ENCODE measurements at regions not wholly inside any gene's neighbourhood (a gene's known extent, or its start where the extent isn't known, plus 50 kb on each side); places are given as distances from the start of the nearest gene placed in this dataset.

GRCh38 chr1:219441884-219442283, 171.0 kb downstream of the ZC3H11B start:
- no peak overlapping the region for H3K4me3 Mint-ChIP-seq
- no peak overlapping the region for H3K27ac Mint-ChIP-seq
- H3K4me1 Mint-ChIP-seq (ENCODE audit: low read depth): no peaks in the 10 kb centered on the region
- no peaks in the 10 kb centered on the region for H3K27me3 Mint-ChIP-seq
- no peak for DNase-seq
- no peaks in the 10 kb centered on the region for H3K9me3 Mint-ChIP-seq
- no peaks in the 10 kb centered on the region for H3K36me3 Mint-ChIP-seq (ENCODE audit: low read depth)

- no peaks in the 10 kb centered on the region for H3K36me3 Mint-ChIP-seq (ENCODE audit: low read depth)
- H3K27me3 Mint-ChIP-seq: no peaks in the 10 kb centered on the region
- no peak overlapping the region for H3K27ac Mint-ChIP-seq
- no peak for DNase-seq
- H3K4me3 Mint-ChIP-seq: no peak overlapping the region
- H3K4me1 Mint-ChIP-seq (ENCODE audit: low read depth): no peaks in the 10 kb centered on the region
- no peaks in the 10 kb centered on the region for H3K9me3 Mint-ChIP-seq
Observed at GRCh38 chr1:219439376-219439775, 173.5 kb downstream of the ZC3H11B start.

GRCh38 chr1:219438386-219438785, 174.5 kb downstream of the ZC3H11B start:
- H3K4me3 Mint-ChIP-seq: no peak overlapping the region
- H3K9me3 Mint-ChIP-seq: no peaks in the 10 kb centered on the region
- H3K4me1 Mint-ChIP-seq (ENCODE audit: low read depth): no peaks in the 10 kb centered on the region
- DNase-seq: no peak
- H3K27ac Mint-ChIP-seq: no peak overlapping the region
- H3K27me3 Mint-ChIP-seq: no peaks in the 10 kb centered on the region
- no peaks in the 10 kb centered on the region for H3K36me3 Mint-ChIP-seq (ENCODE audit: low read depth)

GRCh38 chr1:219434923-219435297, 178.0 kb downstream of the ZC3H11B start:
- peaks cover 3% of the 10 kb centered on the region for H3K27me3 Mint-ChIP-seq
- no peak overlapping the region for H3K27ac Mint-ChIP-seq
- no peaks in the 10 kb centered on the region for H3K9me3 Mint-ChIP-seq
- H3K4me3 Mint-ChIP-seq: no peak overlapping the region
- no peak for DNase-seq
- no peaks in the 10 kb centered on the region for H3K4me1 Mint-ChIP-seq (ENCODE audit: low read depth)
- no peaks in the 10 kb centered on the region for H3K36me3 Mint-ChIP-seq (ENCODE audit: low read depth)

- H3K9me3 Mint-ChIP-seq: no peaks in the 10 kb centered on the region
- H3K27me3 Mint-ChIP-seq: peaks cover 3% of the 10 kb centered on the region
- no peaks in the 10 kb centered on the region for H3K36me3 Mint-ChIP-seq (ENCODE audit: low read depth)
- no peak for DNase-seq
- no peaks in the 10 kb centered on the region for H3K4me1 Mint-ChIP-seq (ENCODE audit: low read depth)
- no peak overlapping the region for H3K4me3 Mint-ChIP-seq
- no peak overlapping the region for H3K27ac Mint-ChIP-seq
Observed at GRCh38 chr1:219434285-219434922, 178.5 kb downstream of the ZC3H11B start.

- Mint-ChIP-seq H3K4me1 (ENCODE audit: low read depth) (no peaks in the 10 kb centered on the region), H3K27me3 (peaks cover 7% of the 10 kb centered on the region), H3K27ac (no peak overlapping the region), H3K9me3 (no peaks in the 10 kb centered on the region), H3K36me3 (ENCODE audit: low read depth) (no peaks in the 10 kb centered on the region), H3K4me3 (no peak overlapping the region)
- DNase-seq: no peak
Observed at GRCh38 chr1:219433496-219434131, 179.3 kb downstream of the ZC3H11B start.

- Mint-ChIP-seq H3K4me1 (ENCODE audit: low read depth) (no peaks in the 10 kb centered on the region), H3K27me3 (peaks cover 7% of the 10 kb centered on the region), H3K9me3 (no peaks in the 10 kb centered on the region), H3K36me3 (ENCODE audit: low read depth) (no peaks in the 10 kb centered on the region), H3K4me3 (no peak overlapping the region), H3K27ac (no peak overlapping the region)
- no peak for DNase-seq
Observed at GRCh38 chr1:219433001-219433400, 179.9 kb downstream of the ZC3H11B start.

- H3K36me3 Mint-ChIP-seq (ENCODE audit: low read depth): no peaks in the 10 kb centered on the region
- H3K27me3 Mint-ChIP-seq: peaks cover 7% of the 10 kb centered on the region
- H3K4me1 Mint-ChIP-seq (ENCODE audit: low read depth): no peaks in the 10 kb centered on the region
- H3K27ac Mint-ChIP-seq: no peak overlapping the region
- H3K4me3 Mint-ChIP-seq: no peak overlapping the region
- no peaks in the 10 kb centered on the region for H3K9me3 Mint-ChIP-seq
- DNase-seq: no peak
Observed at GRCh38 chr1:219432191-219432606, 180.7 kb downstream of the ZC3H11B start.

- Mint-ChIP-seq H3K27ac (no peak overlapping the region), H3K4me3 (no peak overlapping the region), H3K36me3 (ENCODE audit: low read depth) (no peaks in the 10 kb centered on the region), H3K4me1 (ENCODE audit: low read depth) (no peaks in the 10 kb centered on the region), H3K9me3 (no peaks in the 10 kb centered on the region), H3K27me3 (peaks cover 9% of the 10 kb centered on the region)
- no peak for DNase-seq
Observed at GRCh38 chr1:219430419-219430818, 182.5 kb downstream of the ZC3H11B start.

GRCh38 chr1:219428651-219429050, 184.3 kb downstream of the ZC3H11B start:
- Mint-ChIP-seq H3K27ac (no peak overlapping the region), H3K4me1 (ENCODE audit: low read depth) (no peaks in the 10 kb centered on the region), H3K36me3 (ENCODE audit: low read depth) (no peaks in the 10 kb centered on the region), H3K4me3 (no peak overlapping the region), H3K27me3 (peaks cover 9% of the 10 kb centered on the region), H3K9me3 (no peaks in the 10 kb centered on the region)
- DNase-seq: no peak

- Mint-ChIP-seq H3K27ac (no peak overlapping the region), H3K9me3 (no peaks in the 10 kb centered on the region), H3K27me3 (peaks cover 9% of the 10 kb centered on the region), H3K36me3 (ENCODE audit: low read depth) (no peaks in the 10 kb centered on the region), H3K4me3 (no peak overlapping the region), H3K4me1 (ENCODE audit: low read depth) (no peaks in the 10 kb centered on the region)
- no peak for DNase-seq
Observed at GRCh38 chr1:219427989-219428388, 184.9 kb downstream of the ZC3H11B start.

GRCh38 chr1:219427403-219427802, 185.5 kb downstream of the ZC3H11B start:
- no peak overlapping the region for H3K27ac Mint-ChIP-seq
- H3K36me3 Mint-ChIP-seq (ENCODE audit: low read depth): no peaks in the 10 kb centered on the region
- no peak overlapping the region for H3K4me3 Mint-ChIP-seq
- H3K27me3 Mint-ChIP-seq: peaks cover 9% of the 10 kb centered on the region
- no peak for DNase-seq
- H3K9me3 Mint-ChIP-seq: no peaks in the 10 kb centered on the region
- peaks cover 1% of the 10 kb centered on the region for H3K4me1 Mint-ChIP-seq (ENCODE audit: low read depth)

GRCh38 chr1:219422811-219423598, 189.9 kb downstream of the ZC3H11B start:
- H3K36me3 Mint-ChIP-seq (ENCODE audit: low read depth): no peaks in the 10 kb centered on the region
- peaks cover 2% of the 10 kb centered on the region for H3K27me3 Mint-ChIP-seq
- H3K4me1 Mint-ChIP-seq (ENCODE audit: low read depth): peaks cover 1% of the 10 kb centered on the region
- H3K9me3 Mint-ChIP-seq: no peaks in the 10 kb centered on the region
- no peak overlapping the region for H3K4me3 Mint-ChIP-seq
- peak overlapping the region; percentile 53 for H3K27ac Mint-ChIP-seq
- no peak for DNase-seq

GRCh38 chr1:219420913-219421312, 192.0 kb downstream of the ZC3H11B start:
- Mint-ChIP-seq H3K9me3 (no peaks in the 10 kb centered on the region), H3K36me3 (ENCODE audit: low read depth) (no peaks in the 10 kb centered on the region), H3K4me1 (ENCODE audit: low read depth) (peaks cover 1% of the 10 kb centered on the region), H3K27me3 (peaks cover 2% of the 10 kb centered on the region), H3K4me3 (no peak overlapping the region), H3K27ac (no peak overlapping the region)
- no peak for DNase-seq

- no peak overlapping the region for H3K27ac Mint-ChIP-seq
- DNase-seq: no peak
- H3K27me3 Mint-ChIP-seq: no peaks in the 10 kb centered on the region
- no peaks in the 10 kb centered on the region for H3K36me3 Mint-ChIP-seq (ENCODE audit: low read depth)
- no peaks in the 10 kb centered on the region for H3K9me3 Mint-ChIP-seq
- no peak overlapping the region for H3K4me3 Mint-ChIP-seq
- peaks cover 1% of the 10 kb centered on the region for H3K4me1 Mint-ChIP-seq (ENCODE audit: low read depth)
Observed at GRCh38 chr1:219419860-219420259, 193.0 kb downstream of the ZC3H11B start.
